Ammon's horn (tissue), 1 donor: ENCODE measurements at regions not wholly inside any gene's neighbourhood (a gene's known extent, or its start where the extent isn't known, plus 50 kb on each side); places are given as distances from the start of the nearest gene placed in this dataset.

Source experiments
- DNase-seq: peaks from one replicate; pipeline ENCODE4 v3.0.0-alpha.2; 2016; ENCODE audit warnings: low spot score

DNA sequence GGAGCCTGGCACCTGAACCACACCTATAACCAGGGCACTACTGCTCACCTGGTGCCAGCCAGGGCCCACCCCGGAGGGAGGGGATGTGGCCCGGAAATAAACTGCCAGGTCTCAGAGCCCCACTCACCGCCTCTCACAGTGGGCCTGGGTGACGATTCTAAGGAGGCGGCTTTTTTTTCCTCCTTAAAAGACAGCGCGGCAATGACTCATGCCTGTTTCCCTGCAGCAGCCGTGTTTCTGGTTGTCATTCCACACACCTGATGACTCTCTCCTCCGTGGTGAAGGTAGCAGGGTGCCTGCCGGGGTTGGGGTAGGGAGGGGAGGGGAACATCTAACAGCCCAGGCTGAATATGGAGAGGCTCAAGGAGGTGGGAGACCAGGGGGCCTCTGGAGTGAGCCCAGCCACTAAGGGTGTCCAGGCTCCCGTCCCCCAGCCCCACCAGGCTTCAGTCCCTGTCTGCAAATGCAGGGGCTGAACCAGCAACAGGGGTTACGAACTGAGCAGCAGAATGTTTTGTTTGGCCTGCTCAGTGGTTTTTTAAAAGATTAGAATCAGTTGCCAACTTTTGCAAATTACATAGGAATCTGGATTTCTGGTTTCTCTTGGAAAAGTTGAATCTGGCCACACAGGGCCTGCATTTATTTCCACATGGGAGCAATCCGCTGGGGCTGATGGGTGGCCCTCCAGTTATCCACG, 127.3 kb upstream of the LINGO1 start:
- no peak for DNase-seq

DNA sequence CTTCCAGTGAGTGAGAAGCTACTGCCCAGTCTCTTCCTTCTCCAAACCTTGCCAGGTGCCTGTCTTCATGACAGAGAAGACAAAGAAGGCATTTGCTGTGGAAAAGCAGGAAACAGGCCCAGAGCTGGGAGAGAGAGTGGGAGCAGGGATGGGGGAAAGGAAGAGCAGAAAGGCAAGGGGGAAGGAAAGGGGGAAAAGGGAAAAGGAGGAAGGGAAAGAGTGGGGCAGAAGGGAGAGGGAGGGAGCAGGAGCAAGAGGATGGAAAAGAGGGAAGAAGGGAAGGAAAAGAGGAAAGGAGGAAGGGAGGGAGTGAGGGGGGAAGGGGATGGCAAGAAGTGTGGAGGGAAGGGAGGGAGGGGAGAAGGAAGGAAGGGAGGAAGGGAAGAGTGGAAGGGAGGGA, 121.2 kb upstream of the LINGO1 start:
- DNase-seq = no peak

DNA sequence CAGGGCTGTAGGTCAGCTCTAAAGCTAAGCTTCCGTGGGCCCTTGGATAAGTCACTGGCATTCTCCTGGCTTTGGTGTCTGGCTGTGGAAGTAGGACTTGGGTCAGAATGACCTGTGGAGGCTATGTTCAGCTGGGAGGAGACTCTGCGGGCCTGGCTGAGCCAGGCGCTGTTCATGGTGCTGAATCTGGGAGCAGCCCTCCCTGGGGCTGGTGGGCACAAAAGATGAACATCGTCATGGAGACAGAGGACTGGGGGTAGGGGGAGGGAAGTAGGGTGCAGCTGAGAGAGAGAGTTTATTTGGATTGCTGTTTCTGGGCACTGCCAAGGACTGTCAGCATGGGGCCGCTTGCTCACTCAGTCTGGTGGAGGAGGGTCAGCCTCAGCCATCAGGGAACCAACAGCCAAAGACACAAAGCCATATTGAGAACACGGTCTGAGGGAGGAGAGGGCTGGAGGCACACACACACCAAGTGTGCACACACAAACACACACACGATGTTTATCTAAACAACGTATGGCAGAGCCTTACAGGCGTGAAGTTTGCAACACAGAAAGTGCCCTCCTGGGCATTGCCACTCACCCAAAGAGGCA, 120.7 kb upstream of the LINGO1 start:
- peak; percentile 43 for DNase-seq

GRCh38 chr15:77749998-77750540, 117.4 kb upstream of the LINGO1 start:
- peak; percentile 24 for DNase-seq

DNA sequence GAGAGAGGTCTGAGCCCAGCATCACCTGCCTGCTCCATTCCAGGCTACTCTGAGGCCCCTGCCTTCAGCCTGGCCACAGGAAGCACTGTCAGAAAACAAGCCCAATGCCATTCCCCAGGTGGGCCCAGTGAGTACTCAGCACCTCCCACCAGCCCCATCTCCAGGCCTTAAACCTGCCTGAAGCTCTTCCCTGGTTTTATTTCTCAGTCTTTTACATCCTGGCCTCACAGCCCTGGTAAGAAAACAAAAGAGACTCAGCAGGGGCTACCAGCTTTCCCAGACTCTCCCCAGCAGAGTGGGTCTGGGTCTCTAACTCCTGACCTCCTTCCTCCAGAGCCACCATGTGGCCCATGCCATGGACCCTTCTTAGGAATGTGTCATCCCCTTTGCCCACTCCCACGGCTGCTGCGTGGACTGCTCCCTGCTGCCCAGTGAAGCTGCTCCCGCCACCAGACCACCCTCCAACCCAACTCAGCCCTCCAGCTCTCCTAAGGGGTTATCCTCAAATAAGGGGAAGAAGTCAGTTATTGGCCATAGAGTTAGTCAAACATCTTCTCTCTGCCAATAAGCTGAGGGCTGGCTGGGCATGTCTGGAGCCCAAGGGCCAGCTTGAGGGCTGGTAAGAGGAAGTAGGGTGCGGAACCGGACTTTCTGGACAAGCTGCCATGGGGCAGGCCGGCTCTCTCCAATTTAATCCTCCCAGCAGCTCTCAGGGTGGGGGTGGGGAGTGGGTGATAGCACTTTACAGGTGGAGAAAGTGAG, 116.7 kb upstream of the LINGO1 start:
- DNase-seq = no peak

GRCh38 chr15:77748078-77749064, 115.7 kb upstream of the LINGO1 start:
- no peak for DNase-seq

DNA sequence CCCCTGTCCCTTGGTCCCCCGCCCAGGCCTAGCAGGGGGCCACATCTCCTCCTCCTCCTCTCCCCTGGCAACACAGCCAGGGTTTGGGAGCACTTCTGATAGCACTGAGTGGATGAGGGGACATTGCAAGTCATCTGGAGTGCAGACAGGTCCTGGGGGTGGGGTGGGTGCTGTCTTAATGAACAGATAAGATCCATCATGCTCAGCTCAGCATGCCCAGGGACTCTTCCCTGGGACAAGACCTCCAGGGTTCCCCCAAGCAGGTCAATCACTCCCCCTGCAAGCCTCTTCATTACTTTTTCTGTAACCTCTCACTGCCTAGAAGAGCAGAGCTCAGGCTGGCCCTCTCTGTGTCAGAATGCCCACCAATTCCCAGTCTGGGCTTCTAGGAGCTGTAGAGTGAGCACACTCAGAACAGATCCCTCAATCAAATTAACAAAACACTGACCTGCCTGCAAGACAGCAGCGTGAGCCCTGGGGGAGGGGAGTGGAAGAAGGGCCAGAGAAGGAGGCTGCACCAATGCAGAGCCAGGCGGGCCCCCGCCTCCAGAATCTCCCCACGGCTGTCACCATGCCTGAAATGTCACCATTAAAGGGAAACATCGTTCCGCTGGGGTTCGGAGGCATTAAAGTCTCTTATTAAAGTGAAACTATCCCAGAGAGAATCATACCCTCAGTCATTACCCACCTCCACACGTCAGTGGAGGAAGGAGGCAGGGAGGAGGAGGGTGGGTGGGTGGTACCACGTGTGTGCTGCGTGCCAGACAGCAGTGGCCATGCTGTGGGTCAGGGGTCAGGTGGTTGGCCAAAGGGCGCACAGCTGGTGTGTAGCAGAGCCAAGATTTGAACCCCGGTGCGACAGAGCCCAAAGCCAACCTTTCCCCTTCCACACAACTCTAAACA, 114.7 kb upstream of the LINGO1 start:
- DNase-seq = no peak

DNA sequence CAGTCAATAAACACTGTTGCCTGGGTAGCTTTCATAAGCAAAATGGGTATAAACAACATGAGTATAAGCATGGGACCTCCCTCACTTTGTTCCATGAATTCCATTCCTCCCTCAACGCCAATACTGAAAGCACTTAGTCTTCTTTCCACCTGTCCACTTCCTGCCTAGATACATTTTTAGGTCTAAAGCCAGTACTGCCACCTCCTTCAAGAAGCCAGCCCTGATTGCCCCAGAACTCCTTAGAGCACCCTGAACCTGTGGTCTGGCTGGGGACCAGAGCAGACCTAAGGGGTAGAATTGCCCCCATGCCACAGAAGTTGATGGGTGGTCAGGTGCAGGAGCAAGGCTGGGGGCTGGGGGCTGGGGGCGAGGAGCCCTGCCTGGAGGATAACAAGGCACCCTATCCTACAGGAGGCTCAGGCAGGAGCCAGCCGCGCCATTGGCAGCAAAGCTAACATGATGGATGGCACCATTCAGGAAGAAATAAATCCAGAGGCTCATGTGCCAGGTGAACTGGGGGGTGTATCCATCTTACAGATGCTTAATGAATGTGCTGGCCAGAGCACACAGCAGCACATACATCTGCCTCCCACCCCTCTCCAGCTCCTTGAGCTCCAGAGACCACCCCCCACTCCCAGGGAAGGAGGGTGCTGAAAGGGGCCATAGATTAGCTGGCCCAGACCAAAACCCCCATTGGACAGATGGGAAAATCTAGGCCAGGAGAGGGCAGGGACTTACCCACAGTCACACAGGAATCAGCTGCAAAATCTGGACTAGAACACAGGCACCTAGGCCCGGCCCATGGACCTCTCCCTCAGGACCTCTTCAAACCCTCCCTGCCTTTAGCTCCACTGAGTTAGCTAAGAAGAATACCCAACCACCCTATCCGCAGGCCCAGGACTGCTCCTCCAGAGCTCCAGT, 113.8 kb upstream of the LINGO1 start:
- no peak for DNase-seq

DNA sequence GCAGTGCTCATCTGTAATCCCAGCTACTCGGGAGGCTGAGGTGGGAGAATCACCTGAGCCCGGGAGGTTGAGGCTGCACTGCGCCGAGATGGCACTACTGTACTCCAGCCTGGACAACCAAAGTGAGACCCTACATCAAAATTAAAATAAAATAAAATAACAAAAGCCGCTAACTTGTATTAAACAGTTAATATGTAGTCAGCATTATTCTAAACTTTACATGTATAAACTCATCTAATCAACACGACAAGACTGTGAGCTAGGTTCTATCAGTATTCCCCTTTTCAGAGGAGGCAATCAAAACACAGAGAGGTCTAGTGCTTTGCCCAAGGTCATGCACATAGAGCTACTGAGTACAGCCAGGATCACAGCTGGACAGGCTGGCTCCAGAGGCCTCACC, 111.7 kb upstream of the LINGO1 start:
- no peak for DNase-seq

- DNase-seq = no peak
Observed at GRCh38 chr15:77742570-77742969, 109.9 kb upstream of the LINGO1 start.

DNA sequence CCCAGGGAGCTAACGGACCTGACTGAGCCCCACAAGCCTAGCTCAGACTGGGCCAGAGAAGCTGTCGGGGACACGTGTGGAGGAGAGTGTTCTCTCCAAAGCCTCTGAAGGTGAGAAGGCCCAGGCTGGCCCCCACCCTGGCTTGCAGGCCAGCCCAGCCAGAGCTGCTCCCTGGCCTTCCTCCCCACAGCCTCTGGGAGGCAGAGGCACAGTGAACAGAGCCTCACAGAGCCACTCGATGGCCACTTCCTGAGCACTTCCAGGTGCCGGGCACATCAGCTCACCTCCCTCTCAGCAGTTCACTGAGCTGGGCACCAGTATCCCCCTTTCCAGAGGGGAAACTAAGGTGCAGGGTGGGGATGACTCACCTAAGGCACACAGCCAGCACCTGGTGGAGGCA, 109.4 kb upstream of the LINGO1 start:
- no peak for DNase-seq

DNA sequence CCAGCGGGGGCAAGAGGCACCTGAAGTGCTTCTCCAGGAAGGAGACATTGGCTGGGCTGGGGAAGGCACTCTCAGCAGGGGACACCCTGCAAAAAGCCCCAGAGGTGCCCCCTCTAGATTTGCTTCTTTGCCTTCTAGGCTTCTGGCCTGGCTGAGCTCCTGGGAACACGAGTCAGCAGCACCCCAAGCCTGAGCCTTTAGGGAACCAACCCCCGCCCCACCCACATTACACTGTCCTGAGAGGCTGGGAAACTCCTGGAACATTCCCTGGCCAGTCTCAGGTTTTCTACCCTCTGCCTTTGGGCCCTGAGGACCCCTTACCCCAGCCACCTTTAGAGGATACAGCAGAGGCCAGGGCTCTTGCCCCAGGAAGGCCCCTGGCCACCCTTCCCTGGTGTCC, 108.4 kb upstream of the LINGO1 start:
- no peak for DNase-seq

DNA sequence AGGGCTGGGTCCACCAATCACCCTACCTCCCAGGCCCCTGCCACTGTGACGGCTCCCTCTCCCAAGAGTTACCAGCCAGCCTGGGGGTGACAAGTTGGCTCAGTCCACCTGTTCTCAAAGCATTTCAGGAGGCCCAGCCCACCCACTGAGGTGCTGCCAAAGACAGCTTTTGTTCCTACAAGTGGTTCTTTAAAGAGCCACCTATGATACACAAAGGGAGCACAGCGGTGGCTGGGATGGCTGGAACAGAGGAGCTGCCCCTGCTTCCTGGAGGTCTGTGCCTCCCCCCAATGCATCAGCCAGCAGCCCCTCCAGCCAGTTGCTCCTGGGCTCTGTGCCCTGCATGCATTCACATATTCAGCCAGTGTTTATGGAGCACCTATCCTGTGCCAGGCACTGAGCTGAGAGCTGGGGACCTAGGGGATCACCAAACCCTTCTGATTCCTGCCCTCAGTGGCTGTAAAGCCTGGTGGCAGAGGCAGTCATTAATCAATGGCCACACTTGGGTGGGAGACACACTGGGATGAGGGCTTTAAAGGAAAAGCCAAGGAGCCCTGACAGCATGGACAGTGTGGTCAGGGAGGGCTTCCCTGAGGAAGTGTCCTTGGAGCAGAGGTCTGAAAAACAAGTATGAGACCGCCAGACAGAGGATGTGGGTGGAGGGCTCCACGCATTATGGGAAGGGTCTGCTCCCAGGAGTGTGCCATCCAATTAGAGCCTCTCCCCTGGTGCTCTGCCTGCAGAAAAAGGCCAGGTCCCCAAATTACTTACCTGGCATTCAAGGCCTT, 107.1 kb upstream of the LINGO1 start:
- no peak for DNase-seq

GRCh38 chr15:77738441-77739302, 106.0 kb upstream of the LINGO1 start:
- peak; percentile 17 for DNase-seq

- no peak for DNase-seq
Observed at GRCh38 chr15:77738038-77738370, 105.3 kb upstream of the LINGO1 start.

GRCh38 chr15:77737238-77738037, 104.7 kb upstream of the LINGO1 start:
- DNase-seq = no peak

DNA sequence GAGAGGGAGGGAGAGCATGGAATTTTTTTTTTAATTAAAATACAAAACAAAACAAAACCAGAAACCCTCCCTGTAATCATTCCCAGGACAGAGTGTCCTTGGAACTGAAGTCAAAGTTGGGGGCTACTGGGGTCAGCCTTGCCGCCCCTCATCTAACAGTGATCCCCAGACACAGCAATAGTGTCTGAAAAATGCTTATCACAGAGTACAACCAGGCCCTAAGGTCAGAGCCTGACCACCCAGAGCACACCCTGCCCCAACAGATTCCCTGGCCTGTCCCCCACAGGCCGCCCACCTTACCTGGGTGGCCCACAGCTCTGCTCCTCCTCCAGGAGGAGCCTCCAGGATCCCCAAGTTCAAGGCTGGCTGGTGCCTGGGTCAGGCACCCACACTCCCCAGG, 101.6 kb upstream of the LINGO1 start:
- DNase-seq = no peak
